GM21737 (cell line): ENCODE measurements at regions not wholly inside any gene's neighbourhood (a gene's known extent, or its start where the extent isn't known, plus 50 kb on each side); places are given as distances from the start of the nearest gene placed in this dataset.
"Not testable (repeated sequence)": the region's sequence is repeated elsewhere in the genome, so short reads cannot be mapped to it uniquely, and the experiment has no call there.

ENCODE experiments used
- ATAC-seq: cut with Tn5 transposase; IDR thresholded peaks from one replicate; pipeline ENCODE4 v1.9.1; 2021; ENCODE audit warnings: mild to moderate bottlenecking, moderate library complexity; ENCODE audit not compliant: unreplicated experiment

- no peak for ATAC-seq
Observed at GRCh38 chr13:78876915-78877549, 218.1 kb upstream of the OBI1 start.

GRCh38 chr13:78875792-78876580 is 217.0 kb upstream of the OBI1 start:
- ATAC-seq = no peak

- ATAC-seq = no peak
Observed at GRCh38 chr13:78868991-78869390, 210.0 kb upstream of the OBI1 start.

GRCh38 chr13:78867655-78868054 is 208.7 kb upstream of the OBI1 start:
- ATAC-seq = no peak

GRCh38 chr13:78866076-78866475 is 207.1 kb upstream of the OBI1 start:
- not testable (repeated sequence) for ATAC-seq

GRCh38 chr13:78862446-78862845 is 203.5 kb upstream of the OBI1 start:
- no peak for ATAC-seq

- ATAC-seq = no peak
Observed at GRCh38 chr13:78852709-78853108, 193.8 kb upstream of the OBI1 start.

- no peak for ATAC-seq
Observed at GRCh38 chr13:78845656-78846365, 186.9 kb upstream of the OBI1 start.

- ATAC-seq = no peak
Observed at GRCh38 chr13:78844106-78844505, 185.2 kb upstream of the OBI1 start.

- ATAC-seq = no peak
Observed at GRCh38 chr13:78841358-78841963, 182.5 kb upstream of the OBI1 start.

GRCh38 chr13:78836238-78836784 is 177.4 kb upstream of the OBI1 start:
- ATAC-seq = no peak

GRCh38 chr13:78832461-78832860 is 173.5 kb upstream of the OBI1 start:
- ATAC-seq = no peak

GRCh38 chr13:78830508-78830907 is 171.6 kb upstream of the OBI1 start:
- ATAC-seq = no peak

- ATAC-seq = no peak
Observed at GRCh38 chr13:78829821-78830220, 170.9 kb upstream of the OBI1 start.

- ATAC-seq = no peak
Observed at GRCh38 chr13:78827471-78827870, 168.5 kb upstream of the OBI1 start.

GRCh38 chr13:78826936-78827335 is 168.0 kb upstream of the OBI1 start:
- ATAC-seq = no peak

- ATAC-seq = no peak
Observed at GRCh38 chr13:78826312-78826711, 167.4 kb upstream of the OBI1 start.

- no peak for ATAC-seq
Observed at GRCh38 chr13:78820541-78820940, 161.6 kb upstream of the OBI1 start.

- no peak for ATAC-seq
Observed at GRCh38 chr13:78816592-78816991, 157.6 kb upstream of the OBI1 start.

- ATAC-seq = no peak
Observed at GRCh38 chr13:78816154-78816553, 157.2 kb upstream of the OBI1 start.

- ATAC-seq = peak; percentile 57
Observed at GRCh38 chr13:78806457-78806856, 147.5 kb upstream of the OBI1 start.
